LNCaP clone FGC (cell line): ENCODE measurements at regions not wholly inside any gene's neighbourhood (a gene's known extent, or its start where the extent isn't known, plus 50 kb on each side); places are given as distances from the start of the nearest gene placed in this dataset.
"Not testable (repeated sequence)": the region's sequence is repeated elsewhere in the genome, so short reads cannot be mapped to it uniquely, and the experiment has no call there.

Experiments
- DNase-seq: peaks from one replicate; pipeline ENCODE4 v3.0.0-alpha.2; 2011; ENCODE audit warnings: low read depth
- H3K4me3 ChIP-seq: 2 replicates; pipeline ENCODE4 v1.5.1; 2011; ENCODE audit warnings: mild to moderate bottlenecking, low read depth, low read length, control low read depth
- CTCF ChIP-seq: IDR thresholded peaks from 2 replicates; pipeline ENCODE4 v1.5.1; 2012; ENCODE audit warnings: mild to moderate bottlenecking; ENCODE audit not compliant: control insufficient read depth, insufficient read depth; ENCODE audit errors: extremely low read depth

- H3K4me3 ChIP-seq: no peak overlapping the region
- TF ChIP-seq CTCF: no peak
- no peak for DNase-seq
Observed at GRCh38 chr3:186456731-186457191, 87.4 kb downstream of the CRYGS start.

DNA sequence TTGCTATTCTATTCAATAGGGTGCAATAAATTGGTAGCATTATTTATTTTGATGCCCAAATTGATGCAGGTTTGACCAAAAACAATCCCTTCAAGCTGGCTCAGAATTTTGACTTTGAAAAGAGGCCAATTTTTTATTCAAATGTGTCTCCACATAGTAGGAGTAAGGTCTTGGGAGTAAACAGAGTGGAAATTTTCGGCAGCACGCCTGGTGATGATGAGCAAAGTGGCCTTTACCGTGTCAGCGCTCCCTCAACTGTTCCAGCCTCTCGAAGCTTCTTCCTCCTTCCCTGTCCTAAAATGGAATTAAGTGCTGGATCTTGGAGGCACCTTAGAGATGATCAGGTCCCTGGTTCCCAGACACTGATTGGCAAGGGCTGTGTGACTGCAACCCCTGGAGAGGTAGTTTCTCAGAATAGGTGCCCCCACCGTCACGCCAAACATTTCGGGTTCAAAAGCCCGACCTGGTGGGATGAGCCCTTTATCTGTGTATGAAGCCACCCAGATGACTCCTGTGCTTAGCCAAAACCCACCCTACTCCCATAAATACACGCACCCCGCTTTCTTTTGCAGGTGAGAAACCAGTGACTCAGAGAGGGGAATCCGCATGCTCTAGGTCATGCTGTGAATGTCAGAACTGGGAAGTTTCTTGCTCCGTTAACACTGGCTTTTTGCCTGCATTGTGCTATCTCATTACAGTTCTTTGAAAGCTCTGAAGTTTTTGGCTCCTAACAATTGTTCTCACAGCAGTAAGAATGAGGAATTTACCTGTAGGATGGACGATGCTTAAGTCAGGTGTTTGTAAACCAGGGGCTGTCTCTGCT lies 89.1 kb downstream of the CRYGS start:
- no peak overlapping the region for H3K4me3 ChIP-seq
- TF ChIP-seq CTCF: no peak
- no peak for DNase-seq

- no peak for DNase-seq
- H3K4me3 ChIP-seq: no peak overlapping the region
- no peak for TF ChIP-seq CTCF
Observed at GRCh38 chr3:186453531-186453930, 90.6 kb downstream of the CRYGS start.

- no peak for DNase-seq
- no peak overlapping the region for H3K4me3 ChIP-seq
- TF ChIP-seq CTCF: no peak
Observed at GRCh38 chr3:186452517-186452916, 90.5 kb upstream of the DGKG start.

DNA sequence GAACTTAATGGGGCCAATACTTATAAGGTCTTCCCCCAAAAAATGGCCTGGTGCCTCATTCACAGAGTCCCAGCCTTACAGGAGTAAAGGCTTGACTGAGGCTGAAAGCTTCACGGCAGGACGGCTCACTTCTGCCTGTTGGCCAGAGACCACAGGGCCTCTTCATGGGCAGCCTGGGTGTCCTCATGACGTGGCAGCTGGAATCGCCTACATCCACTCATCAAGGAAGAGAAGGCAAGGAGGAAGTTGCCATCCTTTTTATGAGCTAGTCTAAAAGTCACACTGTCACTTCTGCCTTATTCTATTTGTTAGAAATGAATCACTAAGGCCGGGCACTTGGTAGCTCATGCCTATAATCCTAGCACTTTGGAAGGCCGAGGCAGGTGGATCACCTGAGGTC lies 89.3 kb upstream of the DGKG start:
- TF ChIP-seq CTCF: no peak
- DNase-seq: no peak
- no peak overlapping the region for H3K4me3 ChIP-seq

- no peak for TF ChIP-seq CTCF
- no peak overlapping the region for H3K4me3 ChIP-seq
- DNase-seq: no peak
Observed at GRCh38 chr3:186444974-186445373, 82.9 kb upstream of the DGKG start.

GRCh38 chr3:186444288-186444687 lies 82.3 kb upstream of the DGKG start:
- TF ChIP-seq CTCF: no peak
- no peak for DNase-seq
- H3K4me3 ChIP-seq: no peak overlapping the region

DNA sequence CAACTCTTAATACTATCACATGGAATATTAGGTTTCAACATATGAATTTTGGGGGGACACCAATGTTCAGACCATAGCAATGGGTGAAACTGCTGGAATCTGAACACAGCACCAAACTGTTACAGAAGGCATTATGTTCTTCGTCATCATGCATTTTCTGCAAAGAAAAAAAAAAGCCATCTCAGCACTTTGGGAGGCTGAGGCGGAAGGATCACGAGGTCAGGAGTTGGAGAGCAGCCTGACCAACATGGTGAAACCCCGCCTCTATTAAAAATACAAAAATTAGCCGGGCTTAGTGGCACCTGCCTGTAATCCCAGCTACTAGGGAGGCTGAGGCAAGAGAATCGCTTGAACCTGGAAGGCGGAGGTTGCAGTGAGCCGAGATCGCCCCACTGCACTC lies 80.9 kb upstream of the DGKG start:
- not testable (repeated sequence) for H3K4me3 ChIP-seq, DNase-seq
